Effector memory CD4-positive, alpha-beta T cell (primary cell): ENCODE measurements at regions not wholly inside any gene's neighbourhood (a gene's known extent, or its start where the extent isn't known, plus 50 kb on each side); places are given as distances from the start of the nearest gene placed in this dataset.

Source experiments
- DNase-seq, 3 donors: peaks; one replicate each; pipeline ENCODE4 v3.0.0-alpha.2; 2020
- H3K27ac ChIP-seq: 2 replicates; pipeline ENCODE4 v1.7.0; 2013; ENCODE audit warnings: mild to moderate bottlenecking, low read length, moderate library complexity; ENCODE audit not compliant: insufficient read depth, poor library complexity, severe bottlenecking
- H3K27me3 ChIP-seq: replicated peaks from 2 replicates; pipeline ENCODE4 v1.7.0; 2013; ENCODE audit warnings: mild to moderate bottlenecking, low read length; ENCODE audit not compliant: insufficient read depth, control insufficient read depth, poor library complexity, severe bottlenecking
- H3K36me3 ChIP-seq: 2 replicates; pipeline ENCODE4 v1.7.0; 2013; ENCODE audit warnings: mild to moderate bottlenecking, low read length, moderate library complexity; ENCODE audit not compliant: control insufficient read depth, insufficient read depth
- H3K4me1 ChIP-seq: 2 replicates; pipeline ENCODE4 v1.7.0; 2013; ENCODE audit warnings: low read length, mild to moderate bottlenecking; ENCODE audit not compliant: control insufficient read depth, insufficient read depth, poor library complexity, severe bottlenecking
- H3K4me3 ChIP-seq: 2 replicates; pipeline ENCODE4 v1.7.0; 2013; ENCODE audit warnings: low read length, low read depth, mild to moderate bottlenecking; ENCODE audit not compliant: insufficient read depth, poor library complexity, severe bottlenecking
- H3K9me3 ChIP-seq: 2 replicates; pipeline ENCODE4 v1.7.0; 2013; ENCODE audit warnings: mild to moderate bottlenecking, low read length, moderate library complexity; ENCODE audit not compliant: control insufficient read depth

GRCh38 chr11:104301776-104302175 is 137.8 kb upstream of the PDGFD start:
- no peak for DNase-seq
- no peaks in the 10 kb centered on the region for H3K9me3 ChIP-seq
- H3K36me3 ChIP-seq = no peaks in the 10 kb centered on the region
- H3K27ac ChIP-seq = no peak overlapping the region
- no peaks in the 10 kb centered on the region for H3K27me3 ChIP-seq
- no peaks in the 10 kb centered on the region for H3K4me1 ChIP-seq
- H3K4me3 ChIP-seq = no peak overlapping the region

- no peaks in the 10 kb centered on the region for H3K4me1 ChIP-seq
- no peak overlapping the region for H3K4me3 ChIP-seq
- H3K27ac ChIP-seq = no peak overlapping the region
- no peaks in the 10 kb centered on the region for H3K36me3 ChIP-seq
- H3K9me3 ChIP-seq = no peaks in the 10 kb centered on the region
- no peaks in the 10 kb centered on the region for H3K27me3 ChIP-seq
- DNase-seq = no peak
These were observed 127.7 kb upstream of the PDGFD start for GRCh38 chr11:104291646-104292045.

- Histone ChIP-seq H3K9me3 (no peaks in the 10 kb centered on the region), H3K4me1 (no peaks in the 10 kb centered on the region), H3K27ac (no peak overlapping the region), H3K36me3 (no peaks in the 10 kb centered on the region), H3K27me3 (no peaks in the 10 kb centered on the region), H3K4me3 (no peak overlapping the region)
- no peak for DNase-seq
These were observed 122.2 kb upstream of the PDGFD start for GRCh38 chr11:104286129-104286528.

- Histone ChIP-seq H3K27ac (no peak overlapping the region), H3K4me1 (no peaks in the 10 kb centered on the region), H3K4me3 (no peak overlapping the region), H3K27me3 (no peaks in the 10 kb centered on the region), H3K9me3 (no peaks in the 10 kb centered on the region), H3K36me3 (no peaks in the 10 kb centered on the region)
- no peak for DNase-seq
These were observed 115.6 kb upstream of the PDGFD start for GRCh38 chr11:104279587-104279986.

- Histone ChIP-seq H3K36me3 (no peaks in the 10 kb centered on the region), H3K27ac (no peak overlapping the region), H3K9me3 (no peaks in the 10 kb centered on the region), H3K4me3 (no peak overlapping the region), H3K27me3 (no peaks in the 10 kb centered on the region), H3K4me1 (no peaks in the 10 kb centered on the region)
- DNase-seq = no peak
These were observed 112.0 kb upstream of the PDGFD start for GRCh38 chr11:104275992-104276391.

GRCh38 chr11:104260456-104260855 is 96.5 kb upstream of the PDGFD start:
- no peaks in the 10 kb centered on the region for H3K27me3 ChIP-seq
- H3K4me1 ChIP-seq = no peaks in the 10 kb centered on the region
- no peak overlapping the region for H3K4me3 ChIP-seq
- no peaks in the 10 kb centered on the region for H3K36me3 ChIP-seq
- H3K27ac ChIP-seq = no peak overlapping the region
- DNase-seq = no peak
- H3K9me3 ChIP-seq = no peaks in the 10 kb centered on the region

GRCh38 chr11:104259121-104259610 is 95.2 kb upstream of the PDGFD start:
- no peak overlapping the region for H3K27ac ChIP-seq
- no peaks in the 10 kb centered on the region for H3K36me3 ChIP-seq
- H3K9me3 ChIP-seq = no peaks in the 10 kb centered on the region
- no peak for DNase-seq
- no peaks in the 10 kb centered on the region for H3K27me3 ChIP-seq
- no peaks in the 10 kb centered on the region for H3K4me1 ChIP-seq
- H3K4me3 ChIP-seq = no peak overlapping the region

- H3K27ac ChIP-seq = no peak overlapping the region
- no peak for DNase-seq
- no peaks in the 10 kb centered on the region for H3K27me3 ChIP-seq
- no peaks in the 10 kb centered on the region for H3K9me3 ChIP-seq
- H3K36me3 ChIP-seq = no peaks in the 10 kb centered on the region
- no peak overlapping the region for H3K4me3 ChIP-seq
- H3K4me1 ChIP-seq = no peaks in the 10 kb centered on the region
These were observed 92.6 kb upstream of the PDGFD start for GRCh38 chr11:104256525-104256924.

- Histone ChIP-seq H3K27me3 (no peaks in the 10 kb centered on the region), H3K4me3 (no peak overlapping the region), H3K36me3 (no peaks in the 10 kb centered on the region), H3K27ac (no peak overlapping the region), H3K9me3 (no peaks in the 10 kb centered on the region), H3K4me1 (no peaks in the 10 kb centered on the region)
- no peak for DNase-seq
These were observed 90.4 kb upstream of the PDGFD start for GRCh38 chr11:104254347-104254746.

- Histone ChIP-seq H3K27ac (no peak overlapping the region), H3K36me3 (no peaks in the 10 kb centered on the region), H3K4me3 (no peak overlapping the region), H3K27me3 (no peaks in the 10 kb centered on the region), H3K9me3 (no peaks in the 10 kb centered on the region), H3K4me1 (no peaks in the 10 kb centered on the region)
- no peak for DNase-seq
These were observed 82.6 kb upstream of the PDGFD start for GRCh38 chr11:104246590-104246989.

- DNase-seq = no peak
- no peaks in the 10 kb centered on the region for H3K4me1 ChIP-seq
- H3K27ac ChIP-seq = no peak overlapping the region
- no peaks in the 10 kb centered on the region for H3K27me3 ChIP-seq
- H3K9me3 ChIP-seq = no peaks in the 10 kb centered on the region
- no peak overlapping the region for H3K4me3 ChIP-seq
- no peaks in the 10 kb centered on the region for H3K36me3 ChIP-seq
These were observed 75.0 kb upstream of the PDGFD start for GRCh38 chr11:104238916-104239315.
